ENCODE measurements at regions not wholly inside any gene's neighbourhood (a gene's known extent, or its start where the extent isn't known, plus 50 kb on each side); places are given as distances from the start of the nearest gene placed in this dataset.
"Not testable (repeated sequence)": the region's sequence is repeated elsewhere in the genome, so short reads cannot be mapped to it uniquely, and the experiment has no call there.

GRCh38 chr4:186805020-186805820, 81.6 kb upstream of the FAT1 start:
- Histone ChIP-seq H3K9me3 (ENCODE audit: low read depth) (no peaks in the 10 kb centered on the region), H2AFZ (no peak overlapping the region), H3K4me3 (no peak overlapping the region), H3K79me2 (no peaks in the 10 kb centered on the region), H3K9me2 (replicated peaks; ENCODE audit: insufficient read depth) (no peaks in the 10 kb centered on the region), H3K27me3 (no peaks in the 10 kb centered on the region), H3K4me1 (ENCODE audit: insufficient read depth) (peaks cover 4% of the 10 kb centered on the region), H3K27ac (peak overlapping the region; percentile 60), H3K4me2 (peak overlapping the region; percentile 30), H4K20me1 (ENCODE audit: insufficient read depth, poor library complexity, severe bottlenecking) (no peaks in the 10 kb centered on the region), H3K36me3 (replicated peaks; ENCODE audit: insufficient read depth, low read depth) (no peaks in the 10 kb centered on the region)
- no peak for DNase-seq (ENCODE audit: low spot score)
- 72% methylated on average over 6 of the region's 6 CpGs for WGBS (ENCODE audit: low lambda C conversion rate, missing lambda C conversion rate)
- TF ChIP-seq EZH2phosphoT487 (IDR thresholded peaks at IDR 0.05; ENCODE audit: low read depth, severe bottlenecking, unreplicated experiment) (no peak), EZH2 (IDR thresholded peaks at IDR 0.05; ENCODE audit: borderline replicate concordance) (no peak)
- TF ChIP-seq, protein P1, sequence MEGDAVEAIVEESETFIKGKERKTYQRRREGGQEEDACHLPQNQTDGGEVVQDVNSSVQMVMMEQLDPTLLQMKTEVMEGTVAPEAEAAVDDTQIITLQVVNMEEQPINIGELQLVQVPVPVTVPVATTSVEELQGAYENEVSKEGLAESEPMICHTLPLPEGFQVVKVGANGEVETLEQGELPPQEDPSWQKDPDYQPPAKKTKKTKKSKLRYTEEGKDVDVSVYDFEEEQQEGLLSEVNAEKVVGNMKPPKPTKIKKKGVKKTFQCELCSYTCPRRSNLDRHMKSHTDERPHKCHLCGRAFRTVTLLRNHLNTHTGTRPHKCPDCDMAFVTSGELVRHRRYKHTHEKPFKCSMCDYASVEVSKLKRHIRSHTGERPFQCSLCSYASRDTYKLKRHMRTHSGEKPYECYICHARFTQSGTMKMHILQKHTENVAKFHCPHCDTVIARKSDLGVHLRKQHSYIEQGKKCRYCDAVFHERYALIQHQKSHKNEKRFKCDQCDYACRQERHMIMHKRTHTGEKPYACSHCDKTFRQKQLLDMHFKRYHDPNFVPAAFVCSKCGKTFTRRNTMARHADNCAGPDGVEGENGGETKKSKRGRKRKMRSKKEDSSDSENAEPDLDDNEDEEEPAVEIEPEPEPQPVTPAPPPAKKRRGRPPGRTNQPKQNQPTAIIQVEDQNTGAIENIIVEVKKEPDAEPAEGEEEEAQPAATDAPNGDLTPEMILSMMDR (IDR thresholded peaks at IDR 0.05; ENCODE audit: poor library complexity), result no peak

GRCh38 chr4:186805917-186806316, 82.3 kb upstream of the FAT1 start:
- not testable (repeated sequence) for H3K4me1 ChIP-seq (ENCODE audit: insufficient read depth); H3K4me2 ChIP-seq; H4K20me1 ChIP-seq (ENCODE audit: insufficient read depth, poor library complexity, severe bottlenecking); H3K27me3 ChIP-seq; H3K9me3 ChIP-seq (ENCODE audit: low read depth); H3K36me3 ChIP-seq (replicated peaks; ENCODE audit: insufficient read depth, low read depth); H2AFZ ChIP-seq; H3K4me3 ChIP-seq; H3K9me2 ChIP-seq (replicated peaks; ENCODE audit: insufficient read depth); H3K79me2 ChIP-seq; DNase-seq (ENCODE audit: low spot score)
- WGBS (ENCODE audit: low lambda C conversion rate, missing lambda C conversion rate), result 97% methylated on average over 5 of the region's 5 CpGs
- H3K27ac ChIP-seq, result peak overlapping the region; percentile 2

- no peak for DNase-seq (ENCODE audit: low spot score)
- Histone ChIP-seq H3K79me2 (no peaks in the 10 kb centered on the region), H3K36me3 (replicated peaks; ENCODE audit: insufficient read depth, low read depth) (no peaks in the 10 kb centered on the region), H3K9me2 (replicated peaks; ENCODE audit: insufficient read depth) (no peaks in the 10 kb centered on the region), H3K4me1 (ENCODE audit: insufficient read depth) (peaks cover 4% of the 10 kb centered on the region), H3K4me3 (no peak overlapping the region), H2AFZ (peak overlapping the region; percentile 28), H3K27ac (no peak overlapping the region), H3K4me2 (peak overlapping the region; percentile 28), H3K27me3 (no peaks in the 10 kb centered on the region), H3K9me3 (ENCODE audit: low read depth) (no peaks in the 10 kb centered on the region), H4K20me1 (ENCODE audit: insufficient read depth, poor library complexity, severe bottlenecking) (no peaks in the 10 kb centered on the region)
- TF ChIP-seq EZH2 (IDR thresholded peaks at IDR 0.05; ENCODE audit: borderline replicate concordance), result no peak
- TF ChIP-seq, protein P1 (IDR thresholded peaks at IDR 0.05; ENCODE audit: poor library complexity), result no peak
- TF ChIP-seq EZH2phosphoT487 (IDR thresholded peaks at IDR 0.05; ENCODE audit: low read depth, severe bottlenecking, unreplicated experiment), result no peak
- WGBS (ENCODE audit: low lambda C conversion rate, missing lambda C conversion rate), result 43% methylated on average over 7 of the region's 7 CpGs
Observed at GRCh38 chr4:186806679-186807421, 83.2 kb upstream of the FAT1 start.

Measured in hepatocyte (in vitro differentiated cells).